H9 (cell line): ENCODE measurements at regions not wholly inside any gene's neighbourhood (a gene's known extent, or its start where the extent isn't known, plus 50 kb on each side); places are given as distances from the start of the nearest gene placed in this dataset.

Source experiments
- DNase-seq: peaks from one replicate; pipeline ENCODE4 v3.0.0-alpha.2; 2017
- H2AFZ ChIP-seq: one replicate; pipeline ENCODE4 v1.6.1; 2013; ENCODE audit warnings: mild to moderate bottlenecking, low read length, control low read depth, moderate library complexity
- H2AK5ac ChIP-seq: 2 replicates; pipeline ENCODE4 v1.6.1; 2013; ENCODE audit warnings: low read length, control low read depth, mixed read lengths; ENCODE audit not compliant: insufficient read length
- H2BK120ac ChIP-seq: one replicate; pipeline ENCODE4 v1.6.1; 2013; ENCODE audit warnings: low read depth, mild to moderate bottlenecking, low read length, control low read depth, inconsistent platforms; ENCODE audit not compliant: poor library complexity, severe bottlenecking
- H2BK12ac ChIP-seq: 2 replicates; pipeline ENCODE4 v1.6.1; 2013; ENCODE audit warnings: low read length, control low read depth, mixed read lengths, low read depth; ENCODE audit not compliant: insufficient read length
- H2BK15ac ChIP-seq: 2 replicates; pipeline ENCODE4 v1.6.1; 2013; ENCODE audit warnings: low read depth, low read length, control low read depth
- H2BK20ac ChIP-seq: one replicate; pipeline ENCODE4 v1.6.1; 2013; ENCODE audit warnings: low read depth, mild to moderate bottlenecking, low read length, control low read depth, inconsistent platforms; ENCODE audit not compliant: poor library complexity, severe bottlenecking
- H2BK5ac ChIP-seq: 2 replicates; pipeline ENCODE4 v1.6.1; 2013; ENCODE audit warnings: low read length, control low read depth, mixed read lengths; ENCODE audit not compliant: insufficient read length
- H3K14ac ChIP-seq: 2 replicates; pipeline ENCODE4 v1.6.1; 2013; ENCODE audit warnings: low read length, control low read depth; ENCODE audit not compliant: insufficient read depth
- H3K18ac ChIP-seq: 2 replicates; pipeline ENCODE4 v1.6.1; 2013; ENCODE audit warnings: low read depth, mild to moderate bottlenecking, mixed read lengths, low read length, control low read depth; ENCODE audit not compliant: insufficient read length
- H3K23ac ChIP-seq: 2 replicates; pipeline ENCODE4 v1.6.1; 2013; ENCODE audit warnings: low read length, control low read depth, mixed read lengths, low read depth; ENCODE audit not compliant: insufficient read length
- H3K23me2 ChIP-seq: 2 replicates; pipeline ENCODE4 v1.6.1; 2013; ENCODE audit warnings: low read depth, mild to moderate bottlenecking, mixed read lengths, low read length, control low read depth; ENCODE audit not compliant: insufficient read length, poor library complexity, severe bottlenecking
- H3K27ac ChIP-seq: 2 replicates; pipeline ENCODE4 v1.5.1; 2013; ENCODE audit warnings: low read length, control low read depth, mixed read lengths, low read depth; ENCODE audit not compliant: insufficient read length
- H3K27me3 ChIP-seq: 2 replicates; pipeline ENCODE4 v1.6.1; 2013; ENCODE audit warnings: low read length, control low read depth, inconsistent platforms; ENCODE audit not compliant: insufficient read depth
- H3K4ac ChIP-seq: 2 replicates; pipeline ENCODE4 v1.6.1; 2013; ENCODE audit warnings: low read depth, mild to moderate bottlenecking, control low read depth, inconsistent platforms, low read length, moderate library complexity
- H3K4me1 ChIP-seq: 2 replicates; pipeline ENCODE4 v1.6.1; 2013; ENCODE audit warnings: low read length, control low read depth, inconsistent platforms; ENCODE audit not compliant: insufficient read depth
- H3K4me2 ChIP-seq: 2 replicates; pipeline ENCODE4 v1.6.1; 2013; ENCODE audit warnings: low read length, control low read depth, mixed read lengths; ENCODE audit not compliant: insufficient read length, insufficient read depth
- H3K56ac ChIP-seq: 2 replicates; pipeline ENCODE4 v1.6.1; 2013; ENCODE audit warnings: low read depth, mild to moderate bottlenecking, mixed read lengths, low read length, control low read depth; ENCODE audit not compliant: insufficient read length
- H3K79me1 ChIP-seq: 2 replicates; pipeline ENCODE4 v1.6.1; 2013; ENCODE audit warnings: low read depth, mild to moderate bottlenecking, moderate library complexity, low read length, control low read depth, inconsistent platforms; ENCODE audit not compliant: insufficient read depth, poor library complexity, severe bottlenecking
- H3K79me2 ChIP-seq: 2 replicates; pipeline ENCODE4 v1.6.1; 2013; ENCODE audit warnings: low read length, control low read depth, inconsistent platforms; ENCODE audit not compliant: insufficient read depth
- H3K9ac ChIP-seq: 2 replicates; pipeline ENCODE4 v1.6.1; 2013; ENCODE audit warnings: low read length, control low read depth, mixed read lengths; ENCODE audit not compliant: insufficient read length; ENCODE audit errors: extremely low read depth
- H3K9me3 ChIP-seq: one replicate; pipeline ENCODE4 v1.6.1; 2013; ENCODE audit warnings: low read depth, low read length, inconsistent platforms; ENCODE audit not compliant: control insufficient read depth
- H3T11ph ChIP-seq: one replicate; pipeline ENCODE4 v1.6.1; 2013; ENCODE audit warnings: mild to moderate bottlenecking, low read length, control low read depth, inconsistent platforms
- H4K20me1 ChIP-seq: one replicate; pipeline ENCODE4 v1.6.1; 2013; ENCODE audit not compliant: control insufficient read depth, insufficient read length, insufficient read depth
- H4K5ac ChIP-seq: 2 replicates; pipeline ENCODE4 v1.6.1; 2013; ENCODE audit warnings: low read depth, mild to moderate bottlenecking, mixed read lengths, low read length, control low read depth; ENCODE audit not compliant: insufficient read length
- H4K8ac ChIP-seq: replicated peaks from 2 replicates; pipeline ENCODE4 v1.6.1; 2013; ENCODE audit warnings: low read length, control low read depth, mixed read lengths, low read depth; ENCODE audit not compliant: insufficient read length
- H4K91ac ChIP-seq: 2 replicates; pipeline ENCODE4 v1.6.1; 2013; ENCODE audit warnings: low read depth, mild to moderate bottlenecking, moderate library complexity, mixed read lengths, low read length, control low read depth; ENCODE audit not compliant: insufficient read length
- H3K27ac Mint-ChIP-seq, 3 experiments: 2 replicates in 2 of 3; 3 replicates in 1 of 3; pipeline ENCODE4 v1.8.0; 2020 to 2021; ENCODE audit warnings: mixed read lengths in 3 of 3, mild to moderate bottlenecking in 1 of 3, moderate library complexity in 1 of 3
- H3K27me3 Mint-ChIP-seq: 2 replicates; pipeline ENCODE4 v1.8.0; 2021; ENCODE audit warnings: low read depth, mild to moderate bottlenecking, moderate library complexity, mixed read lengths
- H3K36me3 Mint-ChIP-seq, 3 experiments: 2 replicates in 2 of 3; 3 replicates in 1 of 3; pipeline ENCODE4 v1.8.0; 2020 to 2021; ENCODE audit warnings: low read depth in 3 of 3, mixed read lengths in 3 of 3; ENCODE audit not compliant: insufficient read depth in 1 of 3
- H3K4me1 Mint-ChIP-seq, 2 experiments: 2 replicates each; pipeline ENCODE4 v1.8.0; 2020; ENCODE audit warnings: mixed read lengths in 2 of 2
- H3K4me3 Mint-ChIP-seq, 2 experiments: 2 replicates in 1 of 2; 3 replicates in 1 of 2; pipeline ENCODE4 v1.8.0; 2020 to 2021; ENCODE audit warnings: mild to moderate bottlenecking in 2 of 2, mixed read lengths in 2 of 2, moderate library complexity in 1 of 2
- H3K9me3 Mint-ChIP-seq, 2 experiments: 2 replicates in 1 of 2; 3 replicates in 1 of 2; pipeline ENCODE4 v1.8.0; 2020; ENCODE audit warnings: mild to moderate bottlenecking in 2 of 2, mixed read lengths in 2 of 2, moderate library complexity in 1 of 2
- WGBS: extraction: QIAGEN DNeasy Blood & Tissue Kit; methylation state at CpG from one replicate; pipeline ENCODE4 v1.1.7; 2013; ENCODE audit warnings: missing lambda C conversion rate, low lambda C conversion rate, mixed read lengths; ENCODE audit not compliant: insufficient read length; ENCODE audit errors: extremely low coverage; 5-methylcytosine and 5-hydroxymethylcytosine counted together
- TF ChIP-seq, protein P1 (sequence below): fragments of 200-600 bp; sonication (generic); conservative IDR thresholded peaks from 3 replicates; pipeline ENCODE4 v1.8.0; 2021; ENCODE audit warnings: antibody characterized with exemption, mild to moderate bottlenecking

DNA sequence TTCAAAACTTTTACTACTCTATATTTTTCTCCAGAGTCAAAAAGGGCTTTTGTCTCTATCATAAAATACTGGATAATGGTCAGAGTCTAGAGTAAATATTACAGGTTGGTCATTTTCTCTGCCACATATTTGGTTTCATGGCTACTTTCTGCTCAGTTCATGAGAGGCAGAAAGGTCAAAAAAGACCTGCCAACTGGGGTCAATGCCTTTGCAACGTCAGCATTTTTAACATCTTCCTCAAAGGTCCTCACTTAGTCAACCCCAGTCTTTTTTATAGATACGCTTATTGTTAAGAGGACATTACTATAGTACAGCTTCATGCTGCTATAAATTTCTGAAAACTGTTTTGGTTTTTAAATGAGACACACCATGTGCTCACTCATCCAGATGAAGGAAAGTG is 312.1 kb upstream of the ARHGEF26 start:
- H2BK12ac ChIP-seq, result no peak overlapping the region
- H3K4me1 Mint-ChIP-seq, result no peaks in the 10 kb centered on the region
- H3K14ac ChIP-seq, result no peak overlapping the region
- no peaks in the 10 kb centered on the region for H3K23me2 ChIP-seq
- no peak overlapping the region for H2BK20ac ChIP-seq
- no peak overlapping the region for H2BK15ac ChIP-seq
- no peak overlapping the region for H3K4ac ChIP-seq
- TF ChIP-seq, protein P1, sequence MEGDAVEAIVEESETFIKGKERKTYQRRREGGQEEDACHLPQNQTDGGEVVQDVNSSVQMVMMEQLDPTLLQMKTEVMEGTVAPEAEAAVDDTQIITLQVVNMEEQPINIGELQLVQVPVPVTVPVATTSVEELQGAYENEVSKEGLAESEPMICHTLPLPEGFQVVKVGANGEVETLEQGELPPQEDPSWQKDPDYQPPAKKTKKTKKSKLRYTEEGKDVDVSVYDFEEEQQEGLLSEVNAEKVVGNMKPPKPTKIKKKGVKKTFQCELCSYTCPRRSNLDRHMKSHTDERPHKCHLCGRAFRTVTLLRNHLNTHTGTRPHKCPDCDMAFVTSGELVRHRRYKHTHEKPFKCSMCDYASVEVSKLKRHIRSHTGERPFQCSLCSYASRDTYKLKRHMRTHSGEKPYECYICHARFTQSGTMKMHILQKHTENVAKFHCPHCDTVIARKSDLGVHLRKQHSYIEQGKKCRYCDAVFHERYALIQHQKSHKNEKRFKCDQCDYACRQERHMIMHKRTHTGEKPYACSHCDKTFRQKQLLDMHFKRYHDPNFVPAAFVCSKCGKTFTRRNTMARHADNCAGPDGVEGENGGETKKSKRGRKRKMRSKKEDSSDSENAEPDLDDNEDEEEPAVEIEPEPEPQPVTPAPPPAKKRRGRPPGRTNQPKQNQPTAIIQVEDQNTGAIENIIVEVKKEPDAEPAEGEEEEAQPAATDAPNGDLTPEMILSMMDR, result no peak
- DNase-seq, result no peak
- H3K56ac ChIP-seq, result no peak overlapping the region
- no peaks in the 10 kb centered on the region for H3K79me2 ChIP-seq
- no peak overlapping the region for H4K5ac ChIP-seq
- no peak overlapping the region for H3K4me2 ChIP-seq
- no peak overlapping the region for H2AFZ ChIP-seq
- no peaks in the 10 kb centered on the region for H3K79me1 ChIP-seq
- H3K27ac ChIP-seq, result no peak overlapping the region
- no peak overlapping the region for H2AK5ac ChIP-seq
- no peak overlapping the region for H2BK120ac ChIP-seq
- H4K20me1 ChIP-seq, result no peaks in the 10 kb centered on the region
- H3T11ph ChIP-seq, result no peak overlapping the region
- H4K91ac ChIP-seq, result no peak overlapping the region
- H3K9me3 Mint-ChIP-seq, result no peaks in the 10 kb centered on the region
- no peak overlapping the region for H3K18ac ChIP-seq
- H4K8ac ChIP-seq, result no peak overlapping the region
- H3K9me3 ChIP-seq, result no peaks in the 10 kb centered on the region
- no peak overlapping the region for H3K27ac Mint-ChIP-seq
- no peaks in the 10 kb centered on the region for H3K4me1 ChIP-seq
- H3K27me3 ChIP-seq, result no peaks in the 10 kb centered on the region
- H3K27me3 Mint-ChIP-seq, result no peaks in the 10 kb centered on the region
- no peak overlapping the region for H2BK5ac ChIP-seq
- no peak overlapping the region for H3K4me3 Mint-ChIP-seq
- H3K9ac ChIP-seq, result no peak overlapping the region
- WGBS, result no CpG with 5 or more reads among the region's 2 CpGs
- H3K23ac ChIP-seq, result no peak overlapping the region
- H3K36me3 Mint-ChIP-seq, result no peaks in the 10 kb centered on the region
